ENCODE measurements at regions not wholly inside any gene's neighbourhood (a gene's known extent, or its start where the extent isn't known, plus 50 kb on each side); places are given as distances from the start of the nearest gene placed in this dataset.

DNA sequence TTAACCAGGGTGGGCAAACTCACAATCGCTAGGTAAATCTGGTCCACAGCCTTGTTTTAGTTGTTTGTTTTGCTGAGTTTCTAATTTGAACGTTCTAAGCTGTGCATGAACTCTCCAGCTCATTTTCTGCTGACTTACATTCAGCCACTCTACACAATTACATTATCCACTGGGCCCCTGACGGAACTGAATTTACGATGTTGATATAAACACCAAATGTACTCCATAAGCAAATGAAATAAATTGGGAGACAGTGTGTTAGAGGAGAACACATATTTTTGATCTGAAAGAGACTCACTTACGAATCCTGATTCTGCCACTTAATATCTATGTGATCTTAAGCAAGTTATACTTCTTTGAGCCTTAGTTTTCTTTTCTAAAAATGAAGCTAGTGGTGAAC, 393.4 kb downstream of the ZNF608 start:
- DNase-seq = no peak

DNA sequence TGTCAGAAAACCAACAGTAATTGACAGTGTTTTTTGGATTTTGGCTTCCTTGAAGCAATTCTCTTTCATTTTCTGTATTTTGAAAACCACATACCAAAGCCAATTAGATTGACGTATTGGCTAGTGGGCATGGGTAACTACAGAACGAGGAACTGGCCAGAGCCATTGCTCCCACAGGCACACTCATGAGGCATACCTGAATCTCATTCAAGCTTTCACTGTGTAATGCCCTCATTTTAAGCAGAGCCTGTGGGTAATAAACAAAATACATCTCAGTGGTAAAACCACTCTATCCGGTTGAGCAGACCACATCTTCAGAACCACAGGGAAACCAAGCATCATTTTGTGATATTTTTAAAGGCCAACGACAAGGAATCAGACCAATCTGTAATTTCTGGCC, 394.1 kb downstream of the ZNF608 start:
- DNase-seq = no peak

DNA sequence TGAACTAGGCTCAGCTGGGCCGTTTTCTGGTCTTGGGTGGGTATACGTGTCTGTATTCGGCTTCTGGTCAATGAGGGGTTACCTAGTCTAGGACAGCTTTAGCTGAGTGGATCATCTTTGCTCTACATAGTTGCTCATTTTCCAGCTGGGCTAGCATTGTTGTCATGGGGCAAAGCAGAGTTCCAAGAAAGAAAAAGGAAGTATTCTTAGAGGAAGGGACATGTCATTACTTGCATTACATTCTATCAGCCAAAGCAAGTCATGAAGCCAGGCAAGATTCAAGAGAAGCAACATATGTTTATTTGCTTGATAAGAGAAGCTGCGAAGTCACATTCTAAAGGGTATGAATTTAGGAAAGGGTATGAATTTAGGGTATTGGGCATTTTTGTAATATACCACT, 396.5 kb downstream of the ZNF608 start:
- DNase-seq = no peak

DNA sequence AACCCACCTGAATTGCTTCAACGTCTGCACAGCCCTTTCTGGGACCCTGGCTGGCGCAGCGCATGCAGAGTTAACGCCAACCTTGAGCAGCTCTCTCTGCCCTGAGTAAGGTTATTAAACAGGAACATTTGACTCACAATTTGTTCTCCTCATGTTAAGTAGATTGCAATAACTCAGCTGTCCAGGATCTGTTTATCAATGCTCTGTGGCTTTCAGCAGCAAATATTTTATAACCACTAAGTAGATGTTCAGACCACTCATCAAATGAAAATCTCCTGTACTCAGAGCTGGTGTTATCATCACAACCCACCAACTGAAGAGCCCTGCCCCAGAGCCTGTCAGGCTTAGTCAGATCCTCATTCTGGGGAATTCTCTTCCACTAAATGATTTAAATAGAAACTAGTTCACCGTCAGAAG, 403.0 kb downstream of the ZNF608 start:
- DNase-seq = no peak

DNA sequence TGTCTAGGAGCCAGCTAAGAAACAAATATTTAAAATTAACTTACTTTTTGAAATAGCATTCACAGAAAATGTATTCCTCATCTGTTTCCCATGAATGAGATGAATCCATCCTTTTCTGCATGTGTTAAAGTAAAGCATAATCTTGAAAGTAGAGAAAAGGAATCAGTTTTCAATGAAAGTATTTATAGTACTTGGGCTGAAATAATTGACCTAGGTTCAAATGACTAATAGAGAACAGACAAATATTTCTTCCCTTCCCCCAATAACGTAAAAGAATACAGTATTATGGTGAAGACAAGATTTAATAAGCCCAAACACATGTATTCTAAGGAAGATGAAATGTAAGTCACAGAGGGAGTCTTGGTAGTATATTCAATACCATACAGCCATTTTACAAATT, 403.5 kb downstream of the ZNF608 start:
- DNase-seq = no peak

DNA sequence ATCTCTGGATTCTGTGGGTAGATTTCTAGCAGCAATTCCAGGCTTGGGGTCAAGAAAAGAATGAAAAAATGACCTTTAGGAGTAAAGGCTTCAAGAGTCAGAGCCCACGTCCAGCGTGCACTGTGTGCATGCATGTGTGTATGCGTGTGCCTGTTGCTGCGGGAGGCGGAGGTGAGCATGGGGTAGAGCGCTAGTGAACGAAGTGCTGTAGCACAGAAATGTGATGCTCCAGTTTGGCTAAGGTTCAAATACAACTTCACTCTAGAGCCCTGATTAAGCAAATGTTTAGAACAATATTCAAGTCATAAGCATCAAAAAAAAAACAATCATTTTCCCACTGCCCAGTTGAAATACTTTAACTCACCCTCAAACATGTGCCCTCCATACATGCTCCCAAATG, 403.9 kb downstream of the ZNF608 start:
- no peak for DNase-seq

DNA sequence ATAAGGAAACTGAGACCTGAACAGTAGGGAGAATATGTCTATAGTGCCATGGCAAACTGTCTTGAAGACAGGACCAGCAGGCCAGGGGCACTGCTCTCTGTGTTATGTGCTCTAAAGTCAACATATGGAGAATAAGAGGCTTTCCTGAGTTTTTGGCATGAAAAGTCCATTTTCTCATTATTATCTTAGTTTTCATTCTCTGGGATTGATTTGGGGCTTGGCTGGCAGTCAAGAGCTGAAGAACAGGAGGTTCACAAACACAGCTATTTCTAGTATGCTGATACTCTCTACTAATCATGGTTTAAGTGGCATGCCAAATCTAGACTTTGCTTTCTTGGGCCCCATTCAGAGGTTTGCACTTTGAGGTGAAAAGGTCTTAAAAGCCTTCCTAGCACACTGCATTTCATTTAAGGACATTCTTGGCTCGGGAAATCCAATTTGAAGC, 404.4 kb downstream of the ZNF608 start:
- DNase-seq = no peak

DNA sequence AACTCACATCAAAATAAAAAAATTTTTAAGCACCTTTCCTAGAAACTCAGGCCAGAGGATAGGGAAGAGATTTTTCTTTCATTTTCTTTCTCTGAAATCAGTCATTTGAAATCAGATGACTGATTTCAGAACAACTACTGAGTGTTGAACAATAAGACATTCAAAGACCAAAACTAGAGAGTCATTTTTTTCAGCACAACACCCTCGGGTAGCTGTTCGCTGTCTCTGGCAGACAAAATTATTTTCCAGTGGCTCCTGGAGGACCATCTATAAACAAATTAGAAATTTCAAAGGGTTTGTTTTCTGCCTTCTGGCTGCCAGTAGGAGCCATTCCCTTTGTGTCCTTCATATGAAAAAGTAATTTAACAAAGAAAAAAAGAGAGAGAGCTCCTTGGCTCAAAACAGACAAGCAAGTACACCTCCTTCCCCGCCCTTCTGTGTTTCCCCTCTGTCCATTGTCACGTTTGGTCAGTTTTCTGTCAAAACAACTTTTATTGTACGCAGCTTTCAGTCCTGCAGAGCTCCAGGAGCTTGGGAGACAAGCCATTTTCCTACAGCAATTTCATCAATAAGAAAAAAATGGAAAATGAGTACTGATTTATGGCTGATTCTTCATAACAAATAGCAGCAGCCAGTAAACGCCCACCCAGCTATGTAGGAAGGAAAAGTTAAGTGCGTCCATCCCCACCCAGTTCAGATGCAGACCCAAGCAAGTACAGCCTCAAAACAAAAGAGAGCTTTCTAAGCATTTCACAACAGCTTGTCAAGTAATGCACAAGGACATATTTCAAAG, 405.2 kb downstream of the ZNF608 start:
- DNase-seq = no peak

DNA sequence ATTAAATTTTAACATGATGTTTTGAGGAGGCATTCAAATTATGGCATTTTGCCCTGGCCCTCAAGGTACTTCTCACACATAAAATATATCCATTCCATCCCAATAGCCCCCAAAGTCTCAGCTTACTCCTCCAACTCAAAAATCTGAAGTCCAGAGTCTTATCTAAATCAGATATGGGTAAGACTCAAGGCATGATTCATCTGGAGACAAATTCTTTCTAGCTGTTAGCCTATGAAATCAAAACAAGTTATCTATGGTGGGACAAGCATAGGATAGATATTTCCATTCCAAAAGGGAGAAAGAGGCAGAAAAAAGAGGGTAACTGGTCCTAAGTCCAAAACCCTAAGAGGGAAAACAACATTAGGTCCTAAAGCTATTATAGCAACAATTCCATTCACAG, 408.4 kb downstream of the ZNF608 start:
- no peak for DNase-seq

DNA sequence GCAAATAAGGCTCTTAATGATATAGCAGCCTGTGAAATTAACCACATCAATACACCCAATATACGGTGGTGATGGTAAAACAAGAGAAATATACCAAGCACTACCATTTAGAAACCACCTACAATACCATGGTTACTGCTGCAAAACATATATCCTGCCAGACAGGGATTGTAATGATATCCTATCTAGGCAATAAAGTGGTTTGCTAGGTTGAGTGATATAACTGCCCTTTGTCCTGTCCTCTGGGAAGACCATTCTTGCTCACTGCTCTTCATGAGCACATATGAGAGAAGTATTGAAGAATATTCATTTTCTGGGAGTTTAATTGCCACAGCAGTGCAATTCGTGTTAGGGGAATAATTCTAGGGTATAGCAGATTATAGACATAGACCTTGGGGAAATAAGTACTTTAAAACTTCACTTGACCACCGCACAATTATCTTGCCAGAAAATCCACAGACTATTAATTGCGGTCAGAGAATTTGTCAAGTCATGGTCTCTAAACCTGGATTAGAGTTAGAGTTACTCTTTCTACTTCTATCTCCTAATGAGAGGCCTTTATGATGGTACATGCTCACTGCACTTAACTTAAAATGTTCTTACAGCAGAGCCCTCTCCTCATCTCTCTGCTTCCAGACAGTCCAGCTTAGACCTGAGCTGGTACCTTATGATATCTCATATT, 413.0 kb downstream of the ZNF608 start:
- DNase-seq = no peak

DNA sequence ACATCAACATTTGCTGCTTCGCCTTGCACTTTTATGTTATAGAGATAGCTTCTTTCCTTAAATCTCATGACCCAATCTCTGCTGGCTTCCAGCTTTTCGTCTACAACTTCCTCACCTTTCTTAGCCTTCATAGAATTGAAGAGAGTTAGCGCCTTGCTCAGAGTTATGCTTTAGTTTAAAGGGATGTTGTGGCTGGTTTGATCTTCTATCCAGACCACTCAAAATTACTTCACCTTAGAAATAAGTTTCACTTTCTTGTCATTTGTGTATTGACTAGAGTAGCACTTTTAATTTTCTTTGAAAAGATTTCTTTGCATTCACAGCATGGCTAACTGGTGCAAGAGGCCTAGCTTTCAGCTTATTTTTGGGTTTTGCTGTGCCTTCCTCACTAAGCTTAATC, 414.2 kb downstream of the ZNF608 start:
- no peak for DNase-seq

DNA sequence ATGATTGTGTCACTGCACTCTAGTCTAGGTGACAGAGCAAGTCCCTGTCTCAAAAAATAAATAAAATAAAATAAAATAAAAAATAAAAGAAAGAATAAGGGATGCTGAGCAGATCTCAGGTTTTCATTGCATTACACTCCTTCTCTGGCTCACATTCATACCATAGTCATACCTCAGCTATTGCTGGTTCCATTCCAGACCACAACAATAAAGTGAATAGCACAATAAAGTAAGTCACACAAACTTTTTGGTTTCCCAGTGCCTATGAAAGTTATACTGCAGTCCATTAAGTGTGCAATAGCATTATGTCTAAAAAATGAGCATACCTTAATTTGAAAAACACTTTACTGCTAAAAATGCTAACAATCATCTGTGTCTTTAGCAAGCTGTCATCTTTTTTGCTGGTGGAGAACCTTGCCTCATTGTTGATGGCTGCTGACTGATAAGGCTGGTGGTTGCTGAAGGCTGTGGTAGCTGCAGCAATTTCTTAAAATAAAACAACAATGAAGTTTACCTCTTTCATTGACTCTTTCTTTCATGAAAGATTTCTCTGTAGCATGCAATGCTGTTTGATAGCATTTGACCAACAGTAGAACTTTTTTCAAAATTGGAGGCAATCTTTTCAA, 415.7 kb downstream of the ZNF608 start:
- no peak for DNase-seq

DNA sequence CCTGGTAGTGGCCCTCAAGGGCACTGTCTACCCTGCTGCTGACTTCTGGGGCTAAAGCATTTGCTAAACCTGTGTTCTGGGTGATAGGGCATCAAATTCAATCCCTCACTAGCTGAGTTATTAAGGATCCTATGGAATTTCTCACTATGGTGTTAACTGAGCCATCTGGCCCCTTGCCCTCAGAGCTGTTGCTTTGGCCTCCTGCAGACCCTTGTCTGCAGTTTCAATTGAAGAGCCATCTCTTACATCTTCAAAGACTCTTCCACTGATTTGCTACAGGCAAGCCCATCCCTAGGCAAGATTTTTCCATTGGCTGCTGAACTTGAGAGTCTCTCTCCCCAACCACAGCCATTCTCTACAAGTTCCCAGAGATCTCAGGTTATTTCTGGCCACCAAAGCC, 418.2 kb downstream of the ZNF608 start:
- DNase-seq = no peak

DNA sequence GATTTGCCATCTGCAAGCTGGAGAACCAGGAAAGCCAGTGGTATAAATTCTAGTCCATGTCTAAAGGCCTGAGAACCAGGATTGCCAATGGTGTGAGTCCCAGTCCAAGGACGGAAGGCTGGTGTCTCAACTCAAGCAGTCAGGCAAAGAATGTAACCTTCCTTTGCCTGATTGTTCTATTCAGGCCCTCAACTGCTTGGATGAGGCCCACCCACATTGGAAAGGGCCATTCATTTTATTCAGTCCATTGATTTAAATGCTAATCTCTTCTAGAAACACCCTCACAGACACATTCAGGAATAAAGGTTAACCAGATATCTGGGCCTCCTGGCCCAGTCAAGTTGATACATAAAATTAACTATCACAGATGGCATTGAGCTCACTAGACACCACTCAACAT, 427.8 kb downstream of the ZNF608 start:
- peak in 1 of 2 experiments; percentile 13 for DNase-seq

DNA sequence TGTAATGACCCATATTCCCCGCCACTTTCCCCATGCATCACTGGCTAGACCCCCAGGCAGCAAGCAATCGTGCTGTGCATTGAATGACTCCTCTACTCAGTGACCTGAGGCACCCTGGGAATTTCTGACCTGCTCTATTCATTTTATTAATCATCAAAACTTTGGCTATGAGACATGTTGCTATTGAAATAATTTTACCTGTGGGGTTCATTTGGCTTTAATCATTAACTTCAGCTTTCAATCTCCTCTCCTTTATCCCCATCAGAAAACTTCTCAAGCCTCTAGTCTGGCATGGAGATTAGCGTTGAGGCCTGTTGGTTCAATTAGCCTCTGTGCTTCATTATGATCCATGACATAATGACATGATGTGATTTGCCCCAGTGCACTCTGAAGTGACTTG, 429.0 kb downstream of the ZNF608 start:
- no peak for DNase-seq

DNA sequence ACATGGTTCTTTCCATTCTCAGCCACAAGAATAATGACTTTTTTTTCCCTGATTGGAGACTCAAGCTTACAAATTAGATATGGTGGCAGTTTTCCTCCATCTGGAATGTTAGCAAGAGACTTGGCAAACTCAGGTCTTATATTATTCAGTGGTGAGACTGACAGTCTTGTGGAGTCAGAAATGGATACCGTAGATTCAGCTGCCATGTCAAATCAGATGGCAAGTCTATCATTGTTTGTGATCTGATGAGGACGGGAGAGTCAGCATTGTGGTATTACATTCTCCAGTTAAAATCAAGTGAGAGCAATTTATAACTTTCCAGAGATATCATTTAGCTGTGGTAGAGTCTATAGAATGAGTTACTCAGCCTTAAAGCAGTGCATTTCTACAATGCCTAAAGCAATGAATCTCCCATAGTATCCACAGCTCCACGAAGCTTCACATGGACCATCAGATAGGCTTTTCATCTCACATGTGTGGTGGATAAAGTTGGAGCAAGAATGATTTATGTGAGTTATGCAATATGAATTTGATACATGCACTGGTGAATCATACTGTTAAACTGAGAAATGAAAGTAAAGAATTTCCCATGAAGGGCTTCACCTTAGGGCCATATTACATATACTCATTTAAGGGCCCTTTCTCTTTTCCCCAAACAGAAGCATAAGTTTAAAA, 430.6 kb downstream of the ZNF608 start:
- DNase-seq = no peak

DNA sequence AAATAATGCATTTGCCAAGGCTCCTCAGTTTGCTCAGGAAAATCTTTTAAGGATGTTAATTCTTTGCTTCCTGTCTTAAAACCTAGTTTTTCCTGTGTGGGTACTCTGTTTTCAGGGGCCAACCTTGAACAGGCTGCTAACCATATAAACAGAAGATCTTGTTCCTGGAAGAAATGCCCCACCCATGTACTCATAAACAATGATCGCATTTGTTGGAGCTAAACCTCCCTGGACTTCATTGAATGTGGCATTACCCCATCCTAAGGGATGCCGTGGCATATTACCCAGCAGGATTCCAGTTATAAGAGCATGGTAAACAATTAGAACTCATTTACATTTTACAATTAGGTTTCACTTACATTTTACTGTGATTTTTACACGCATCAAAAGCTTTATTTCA, 436.0 kb downstream of the ZNF608 start:
- DNase-seq = no peak

DNA sequence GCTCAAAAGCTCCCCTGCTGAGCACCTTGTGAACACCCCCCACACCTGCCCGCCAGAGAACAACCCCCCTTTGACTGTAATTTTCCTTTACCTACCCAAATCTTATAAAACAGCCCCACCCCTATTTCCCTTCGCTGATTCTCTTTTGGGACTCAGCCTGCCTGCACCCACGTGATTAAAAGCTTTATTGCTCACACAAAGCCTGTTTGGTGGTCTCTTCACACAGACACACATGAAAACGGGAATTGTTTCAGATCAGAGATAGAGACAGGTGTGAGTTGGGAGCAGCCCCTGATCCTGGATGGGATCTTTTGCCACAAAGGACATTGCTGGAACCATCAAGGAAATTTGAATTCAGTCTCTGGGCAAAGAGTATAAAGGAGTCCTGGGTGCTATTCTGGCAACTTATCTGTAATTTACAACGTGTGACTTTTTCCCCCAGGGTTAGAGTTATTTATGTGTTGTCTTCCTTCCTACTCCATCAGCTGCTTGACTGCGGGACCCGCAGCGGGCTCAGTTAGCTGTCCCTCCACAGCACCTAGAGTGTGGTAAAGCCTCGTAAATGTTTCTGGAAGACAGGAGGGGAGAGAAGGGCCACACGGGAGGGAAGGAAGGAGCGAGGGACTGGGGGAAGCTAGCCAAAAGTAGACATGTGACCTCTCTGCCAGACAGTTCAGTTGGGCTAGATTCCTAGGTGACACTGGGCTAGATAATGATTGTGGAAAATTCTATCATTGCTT, 437.0 kb downstream of the ZNF608 start:
- no peak for DNase-seq

DNA sequence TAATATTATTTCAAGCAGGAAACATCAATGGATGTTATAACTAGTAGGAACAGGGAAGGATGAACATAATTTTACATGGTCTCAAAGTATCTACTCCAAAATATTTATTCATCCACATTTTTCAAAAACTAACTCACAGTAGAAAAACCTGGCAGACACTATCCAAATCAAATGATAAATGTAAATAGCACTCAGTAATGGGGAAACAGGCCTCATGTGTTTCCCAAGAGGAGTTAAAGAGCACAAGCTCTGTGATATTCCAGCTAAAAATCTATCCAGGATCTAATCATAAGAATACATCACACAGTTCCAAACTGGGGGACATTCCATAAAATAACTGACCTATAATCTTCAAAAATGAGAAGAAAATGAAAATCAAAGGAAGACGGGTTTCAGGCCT, 443.1 kb downstream of the ZNF608 start:
- DNase-seq = no peak

DNA sequence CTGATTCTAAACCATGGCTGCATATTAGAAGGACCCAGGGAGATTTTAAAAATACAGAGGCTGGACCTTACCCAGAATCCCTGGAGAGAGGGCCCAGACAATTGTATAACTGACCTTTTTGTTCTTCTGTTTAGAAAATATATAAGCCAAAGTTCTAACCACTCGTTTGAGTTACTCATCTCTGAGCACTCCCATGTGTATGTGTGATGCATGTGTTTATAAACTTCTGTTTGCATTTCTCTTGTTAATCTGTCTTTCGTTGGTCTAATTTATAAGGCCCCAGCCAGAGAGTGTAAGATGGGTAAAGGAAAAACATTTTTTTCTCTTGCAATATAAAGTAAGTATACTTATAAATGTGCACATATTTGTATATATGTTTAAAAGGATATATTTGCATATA, 443.9 kb downstream of the ZNF608 start:
- DNase-seq = no peak

DNA sequence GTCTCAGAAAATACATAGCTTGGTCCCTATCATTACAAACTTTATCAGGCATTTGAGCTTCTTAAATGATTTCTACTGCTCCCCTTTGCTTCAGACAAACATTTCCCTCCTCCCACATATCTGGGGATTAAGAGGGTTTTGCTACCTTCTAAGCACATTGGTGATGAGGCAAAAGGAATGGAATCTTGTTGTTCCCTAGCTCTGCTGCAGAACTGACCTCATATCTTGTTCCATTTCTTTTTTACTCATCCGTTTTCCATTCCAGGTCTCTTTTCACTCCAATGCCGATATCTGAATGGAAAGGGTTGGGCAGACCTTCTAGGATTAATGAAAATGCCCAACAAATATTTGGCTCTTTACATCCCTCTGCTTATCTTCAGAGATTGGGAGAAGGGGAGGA, 444.6 kb downstream of the ZNF608 start:
- DNase-seq = no peak

DNA sequence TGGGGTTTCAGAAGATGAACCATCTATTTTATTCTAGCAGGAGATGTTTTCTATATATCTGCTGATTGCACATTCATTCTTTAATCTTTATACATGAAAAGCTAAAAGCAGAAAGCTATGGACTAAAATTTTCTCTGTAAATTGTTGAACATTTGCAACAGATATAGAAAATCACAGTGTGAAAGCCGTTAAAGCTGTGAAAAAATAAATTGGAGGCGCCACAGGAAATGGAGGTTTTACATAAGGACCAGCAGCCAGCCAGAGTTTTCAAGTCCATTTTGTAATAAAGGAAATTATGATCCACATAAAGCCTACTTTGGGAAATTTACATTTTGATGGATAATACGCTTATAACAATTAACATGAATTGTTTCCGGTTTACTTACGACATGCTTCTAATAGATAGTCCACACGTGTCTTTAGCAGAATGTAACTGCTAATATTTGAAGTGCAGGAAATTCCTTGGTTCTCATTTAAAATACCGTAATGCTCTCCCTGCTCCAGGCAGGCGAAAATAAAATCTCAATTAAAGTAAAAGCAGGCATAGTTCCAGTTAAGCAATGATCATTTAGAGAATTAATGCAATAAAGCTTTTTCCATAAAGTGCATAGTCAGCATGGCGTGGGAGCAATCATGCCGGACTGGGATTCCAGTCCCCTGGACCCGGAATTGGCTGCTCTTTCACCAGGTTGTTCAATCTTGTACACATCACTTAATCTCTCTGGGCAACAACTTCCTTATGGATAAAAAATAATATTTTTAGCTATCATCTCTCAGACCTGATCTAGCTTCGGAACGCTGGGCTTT, 445.4 kb downstream of the ZNF608 start:
- DNase-seq = no peak
